GM12865 (cell line): ENCODE measurements at regions not wholly inside any gene's neighbourhood (a gene's known extent, or its start where the extent isn't known, plus 50 kb on each side); places are given as distances from the start of the nearest gene placed in this dataset.

Experiments used
- DNase-seq: peaks from one replicate; pipeline ENCODE4 v3.0.0; 2010; ENCODE audit warnings: low read depth
- H3K4me3 ChIP-seq: 2 replicates; pipeline ENCODE4 v1.5.1; 2011; ENCODE audit warnings: mild to moderate bottlenecking, low read depth, low read length, control low read depth
- CTCF ChIP-seq: IDR thresholded peaks from 2 replicates; pipeline ENCODE4 v1.5.1; 2011; ENCODE audit warnings: low read length, control low read depth, low read depth, inconsistent platforms; ENCODE audit not compliant: insufficient read depth; ENCODE audit errors: missing control alignments

- TF ChIP-seq CTCF = no peak
- H3K4me3 ChIP-seq = no peak overlapping the region
- DNase-seq = peak; percentile 76
These were observed 70.0 kb upstream of the SFMBT2 start for GRCh38 chr10:7480742-7481367.

- no peak overlapping the region for H3K4me3 ChIP-seq
- no peak for DNase-seq
- no peak for TF ChIP-seq CTCF
These were observed 69.2 kb upstream of the SFMBT2 start for GRCh38 chr10:7479861-7480598.

GRCh38 chr10:7478727-7479457 is 68.1 kb upstream of the SFMBT2 start:
- peak; percentile 65 for DNase-seq
- peak overlapping the region; percentile 9; the same call in 1 of the 2 replicates for H3K4me3 ChIP-seq
- TF ChIP-seq CTCF = no peak

GRCh38 chr10:7477538-7478334 is 66.9 kb upstream of the SFMBT2 start:
- peak; percentile 70 for DNase-seq
- no peak overlapping the region for H3K4me3 ChIP-seq
- TF ChIP-seq CTCF = no peak

DNA sequence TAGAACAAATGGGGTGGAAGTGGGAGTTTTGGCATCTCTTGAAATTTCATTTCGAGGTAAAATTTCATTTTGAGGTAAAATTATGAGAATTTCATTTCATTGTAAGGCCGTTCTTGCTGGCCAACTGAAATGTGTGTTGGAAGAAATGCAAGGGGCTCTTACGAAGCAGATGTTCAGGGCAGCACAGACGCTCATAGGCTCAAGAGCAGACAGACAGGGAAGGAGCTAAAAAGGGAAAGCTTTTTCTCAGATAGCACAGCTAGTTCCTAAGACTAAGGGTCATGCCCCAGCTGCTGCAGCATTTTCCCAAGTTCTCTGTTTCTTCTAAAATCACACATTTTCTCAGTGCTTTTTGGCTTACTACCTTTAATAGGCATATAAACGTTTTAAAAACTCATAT is 65.1 kb upstream of the SFMBT2 start:
- TF ChIP-seq CTCF = no peak
- no peak for DNase-seq
- no peak overlapping the region for H3K4me3 ChIP-seq

GRCh38 chr10:7475046-7475911 is 64.4 kb upstream of the SFMBT2 start:
- TF ChIP-seq CTCF = no peak
- no peak overlapping the region for H3K4me3 ChIP-seq
- no peak for DNase-seq
